ENCODE measurements at regions not wholly inside any gene's neighbourhood (a gene's known extent, or its start where the extent isn't known, plus 50 kb on each side); places are given as distances from the start of the nearest gene placed in this dataset.

DNA sequence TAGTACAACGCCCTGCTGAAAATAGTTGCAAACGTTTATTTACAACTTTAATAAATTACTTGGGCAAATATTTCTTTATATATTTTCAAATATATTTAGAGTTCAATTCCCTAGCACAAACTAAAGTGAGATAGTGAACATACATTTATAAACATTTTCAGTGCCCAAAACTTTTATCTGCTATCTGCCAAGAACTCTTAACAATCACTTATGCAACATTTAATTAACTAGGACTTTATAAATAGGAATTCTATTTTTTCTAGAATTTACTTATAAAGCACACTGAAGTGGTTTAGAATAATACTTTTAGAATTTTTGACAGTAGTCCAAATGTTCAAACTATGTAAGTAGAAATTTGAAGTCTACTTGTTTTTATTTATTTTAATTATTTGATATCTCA, 452.6 kb upstream of the RGS17 start:
- no peak for DNase-seq
- intact Hi-C loops (cut with DNase I), result no loop called here

DNA sequence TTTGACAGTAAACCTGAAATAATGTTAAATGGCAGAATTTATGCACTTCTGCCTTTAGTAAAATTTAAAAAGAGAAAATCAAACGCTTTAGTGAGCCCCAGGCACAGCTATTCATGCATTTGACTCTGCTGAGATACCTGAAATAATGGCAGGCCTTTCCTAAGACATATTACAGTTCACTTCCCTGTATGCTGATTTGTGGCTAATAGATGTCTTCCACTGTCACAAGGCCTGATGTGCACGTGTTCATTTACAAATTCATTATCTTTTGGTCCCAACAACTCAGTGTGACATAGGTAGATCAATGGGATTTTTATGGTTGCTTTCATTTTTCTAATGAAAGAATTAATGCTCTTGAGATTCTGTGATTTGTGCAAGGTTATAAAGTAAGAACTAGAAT, 449.7 kb upstream of the RGS17 start:
- no peak for DNase-seq
- intact Hi-C loops (cut with DNase I), result no loop called here

DNA sequence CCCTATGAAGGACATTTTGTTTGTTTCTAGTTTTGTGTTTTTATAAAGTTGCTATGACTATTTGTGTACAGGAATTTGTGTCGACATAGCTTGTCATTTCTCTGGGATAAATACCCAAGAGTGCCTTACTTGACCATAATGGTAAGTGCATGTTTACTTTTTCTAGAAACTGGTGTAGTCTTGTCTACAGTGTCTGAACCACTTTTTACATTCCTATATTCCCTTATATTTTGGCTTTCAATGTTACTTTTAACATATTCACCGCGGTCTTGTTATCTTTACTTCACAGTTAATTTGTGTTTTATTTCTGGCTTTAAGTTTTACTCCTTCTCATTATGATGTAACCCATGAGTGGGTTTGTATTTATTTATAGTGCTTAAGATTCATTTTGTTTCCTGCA, 444.4 kb upstream of the RGS17 start:
- no peak for DNase-seq
- intact Hi-C loops (cut with DNase I), result no loop called here

DNA sequence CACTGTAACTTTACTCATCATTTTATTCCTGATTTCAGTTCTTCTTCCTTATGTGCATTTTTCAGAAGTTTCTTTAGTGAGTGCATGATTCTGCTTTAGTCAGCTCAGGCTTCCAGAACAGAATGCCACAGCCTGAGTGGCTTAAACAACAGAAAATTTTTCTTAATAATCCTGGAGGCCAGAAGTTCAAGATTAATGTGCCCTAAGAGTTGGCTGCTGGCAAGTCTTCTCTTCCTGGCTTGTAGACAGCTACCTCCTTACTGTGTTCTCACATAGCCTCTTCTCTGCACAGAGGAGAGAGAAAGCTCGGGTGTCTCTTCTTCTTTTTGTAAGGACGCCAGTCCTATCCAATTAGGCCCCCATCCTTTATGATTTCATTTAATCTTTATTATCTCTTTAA, 443.1 kb upstream of the RGS17 start:
- DNase-seq, result no peak
- intact Hi-C loops (cut with DNase I), result no loop called here

DNA sequence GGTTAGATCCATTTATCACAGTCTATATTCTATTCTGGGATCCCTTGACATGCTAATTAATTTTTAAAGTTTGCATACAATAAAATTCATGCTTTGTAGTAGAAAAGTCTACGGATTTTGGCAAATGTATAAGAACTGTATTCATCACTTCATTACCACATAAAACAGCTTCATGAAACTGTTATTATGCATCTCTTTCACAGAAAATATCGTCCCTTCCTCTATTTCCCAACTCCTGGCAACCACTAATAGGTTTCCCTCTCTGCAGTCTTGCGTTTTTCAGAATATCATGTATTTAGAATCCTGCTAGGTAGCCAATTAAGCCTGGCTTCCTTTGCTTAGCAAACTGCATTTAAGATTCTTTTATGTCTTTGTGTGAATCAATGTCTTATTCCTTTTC, 441.3 kb upstream of the RGS17 start:
- no peak for DNase-seq
- intact Hi-C loops (cut with DNase I), result no loop called here

DNA sequence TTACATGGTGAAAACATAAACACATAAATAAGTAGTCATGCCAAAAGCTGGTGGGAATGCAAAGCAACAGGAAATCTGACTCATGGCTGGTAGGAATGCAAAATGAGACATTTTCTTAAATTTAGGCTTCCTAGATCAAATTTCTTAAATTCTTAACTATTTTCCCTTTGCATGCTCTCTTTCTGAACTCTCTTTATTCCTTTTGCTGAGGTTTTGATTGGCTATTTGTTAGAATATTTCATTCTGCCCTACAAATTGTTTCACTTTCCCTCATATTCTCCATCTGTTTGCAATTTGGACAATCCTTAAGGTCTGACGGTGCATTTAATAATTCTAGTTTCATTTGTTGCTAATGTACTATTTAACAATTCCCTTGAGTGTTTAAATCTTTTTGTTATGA, 437.5 kb upstream of the RGS17 start:
- intact Hi-C loops (cut with DNase I), result no loop called here
- DNase-seq, result no peak

DNA sequence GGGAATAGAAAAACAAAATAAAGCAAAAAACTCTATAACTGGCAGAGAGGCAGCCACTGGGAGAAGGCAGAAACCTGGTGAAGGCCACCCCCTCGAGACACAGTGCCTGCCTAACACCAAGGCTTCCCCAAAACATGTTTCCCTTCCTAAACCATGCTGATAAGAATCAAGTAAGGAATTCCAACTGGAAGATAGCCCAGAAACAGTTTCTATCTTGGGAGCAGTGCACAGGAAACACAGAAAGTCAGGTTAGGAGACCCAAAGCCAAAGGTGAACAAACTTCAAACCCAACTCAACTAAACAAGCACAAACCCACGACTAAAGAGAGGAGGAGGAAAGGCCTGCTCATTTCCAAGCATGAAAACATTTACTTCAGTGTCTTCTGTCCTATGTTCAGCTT, 433.7 kb upstream of the RGS17 start:
- intact Hi-C loops (cut with DNase I), result no loop called here
- DNase-seq, result no peak

DNA sequence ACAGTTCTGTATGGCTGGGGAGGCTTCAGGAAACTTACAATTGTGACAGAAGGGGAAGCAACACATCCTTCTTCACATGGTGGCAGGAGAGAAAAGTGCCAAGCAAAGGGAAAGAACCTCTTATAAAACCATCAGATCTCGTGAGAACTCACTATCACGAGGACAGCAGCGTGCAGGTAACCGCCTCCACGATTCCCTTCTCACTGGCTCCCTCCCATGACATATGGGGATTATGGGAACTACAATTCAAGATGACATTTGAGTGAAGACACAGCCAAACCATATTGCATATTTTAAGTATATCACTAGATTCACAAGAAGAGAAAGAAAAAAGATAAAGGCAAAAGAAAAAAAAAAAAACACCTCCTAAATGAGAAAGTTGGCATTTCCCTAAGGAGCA, 431.9 kb upstream of the RGS17 start:
- intact Hi-C loops (cut with DNase I), result no loop called here
- no peak for DNase-seq

DNA sequence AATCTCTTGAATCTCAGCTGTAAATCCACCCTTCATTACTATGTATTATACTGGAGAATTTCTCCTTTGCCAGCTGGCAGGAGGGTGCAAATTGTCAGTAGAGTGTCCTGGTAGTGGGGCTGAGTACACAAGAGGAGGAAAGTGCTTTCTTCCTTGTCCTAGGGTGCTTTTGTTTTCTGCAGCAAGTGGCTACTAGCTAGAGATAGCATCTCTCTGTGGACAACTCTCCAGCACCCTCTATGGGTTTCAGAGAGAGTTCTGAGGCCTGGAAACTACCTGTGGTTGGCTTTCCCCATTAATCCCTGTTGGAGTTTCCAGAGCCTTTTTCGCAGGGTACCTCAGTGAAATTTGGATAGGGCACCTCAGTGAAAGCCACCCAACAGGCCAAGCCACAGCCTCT, 422.5 kb upstream of the RGS17 start:
- no peak for DNase-seq
- intact Hi-C loops (cut with DNase I), result no loop called here

DNA sequence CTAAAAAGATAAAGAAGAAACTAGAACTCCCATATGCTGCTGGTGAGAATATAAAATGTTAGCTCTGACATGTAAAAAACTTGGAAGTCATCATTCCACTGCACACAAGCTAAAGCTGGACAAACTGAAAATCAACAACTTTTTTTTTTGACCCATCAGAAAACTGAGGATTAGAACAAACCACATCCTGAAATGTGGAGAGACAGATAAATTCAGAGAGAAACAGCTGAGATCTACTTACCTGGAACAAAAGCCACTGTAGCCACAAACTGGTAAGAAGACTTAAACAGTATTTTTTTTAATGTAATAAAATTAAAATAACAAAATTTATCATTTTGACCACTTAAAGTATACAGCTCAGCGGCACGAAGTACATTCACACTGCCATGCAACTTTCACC, 408.5 kb upstream of the RGS17 start:
- no peak for DNase-seq
- intact Hi-C loops (cut with DNase I), result no loop called here

DNA sequence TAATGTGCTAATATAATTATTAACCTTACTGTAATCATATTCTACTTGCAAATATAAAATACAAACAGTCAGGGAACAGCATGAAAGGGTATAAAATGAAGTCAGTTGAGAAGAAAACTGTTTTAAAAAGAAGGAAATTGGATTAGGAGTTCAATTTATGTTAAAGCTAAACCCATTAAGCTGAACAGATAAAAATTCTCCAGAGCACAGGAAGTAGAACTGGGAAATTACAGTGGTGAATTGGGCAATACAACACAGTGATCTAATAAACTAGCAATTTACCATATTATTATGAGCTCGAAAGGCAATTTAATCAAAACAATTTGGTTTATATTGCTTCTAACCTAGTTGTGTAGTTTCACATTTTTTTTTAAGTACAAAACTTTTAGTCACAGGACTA, 407.4 kb upstream of the RGS17 start:
- intact Hi-C loops (cut with DNase I), result no loop called here

DNA sequence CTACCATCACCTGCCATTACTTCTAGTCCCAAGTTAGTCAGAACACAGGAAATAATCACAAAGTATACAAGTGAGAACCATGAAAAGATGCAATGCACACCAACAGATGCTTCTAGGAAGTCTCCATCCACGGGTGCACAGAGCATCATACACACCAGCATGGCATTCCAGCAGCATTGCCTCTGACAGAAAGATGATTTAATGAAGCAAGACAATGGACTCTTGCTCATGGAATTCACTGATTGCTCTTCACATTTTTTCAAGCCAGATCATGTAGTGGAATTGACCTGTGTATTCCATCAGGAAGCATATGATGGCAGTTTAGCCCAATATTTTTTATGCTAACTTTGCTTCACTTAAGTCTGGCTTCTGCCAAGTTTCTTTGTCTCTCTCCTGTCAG, 406.3 kb upstream of the RGS17 start:
- no peak for DNase-seq
- intact Hi-C loops (cut with DNase I), result no loop called here

More for the DNA sequence above, 407.4 kb upstream of the RGS17 start:
- no peak for DNase-seq

DNA sequence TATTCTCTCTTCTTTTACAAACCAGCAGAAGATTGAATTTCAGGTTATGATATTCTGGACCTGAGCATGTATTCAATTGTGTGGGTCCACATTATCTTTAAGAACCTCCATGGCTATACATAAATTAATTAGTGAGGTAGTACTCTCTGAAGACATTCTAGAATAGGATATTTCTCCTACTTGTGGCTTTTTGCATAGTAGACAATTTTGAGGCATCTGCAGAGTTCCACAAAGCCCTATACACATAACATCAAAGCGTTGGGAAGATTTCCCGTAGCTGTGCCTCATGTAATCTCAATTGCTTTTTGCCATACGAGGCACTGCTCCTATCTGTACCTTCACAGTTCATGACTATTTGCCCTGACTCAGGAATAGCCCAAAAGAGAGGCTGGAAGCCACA, 395.4 kb upstream of the RGS17 start:
- DNase-seq, result no peak
- intact Hi-C loops (cut with DNase I), result no loop called here

DNA sequence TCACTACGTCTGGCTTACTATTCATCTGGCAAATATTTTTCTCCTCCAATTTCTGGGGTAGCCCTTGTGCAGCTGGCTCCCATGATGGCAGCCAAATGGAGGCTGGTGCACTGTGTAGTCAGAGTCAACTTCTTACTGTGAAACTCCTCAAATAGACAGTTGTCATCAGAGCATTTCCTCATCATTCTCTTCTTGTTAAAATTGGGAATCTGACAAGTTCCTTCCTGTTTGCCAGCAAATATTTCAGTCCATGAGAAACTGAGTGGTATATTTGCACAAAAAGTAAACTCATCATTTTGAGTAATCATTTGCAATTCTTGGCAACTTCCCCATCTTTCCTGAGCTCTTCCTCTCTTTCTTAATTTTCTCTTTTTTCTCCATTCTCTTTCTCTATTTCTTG, 394.9 kb upstream of the RGS17 start:
- intact Hi-C loops (cut with DNase I), result no loop called here
- peak in 1 of 10 donors; percentile 56 for DNase-seq

DNA sequence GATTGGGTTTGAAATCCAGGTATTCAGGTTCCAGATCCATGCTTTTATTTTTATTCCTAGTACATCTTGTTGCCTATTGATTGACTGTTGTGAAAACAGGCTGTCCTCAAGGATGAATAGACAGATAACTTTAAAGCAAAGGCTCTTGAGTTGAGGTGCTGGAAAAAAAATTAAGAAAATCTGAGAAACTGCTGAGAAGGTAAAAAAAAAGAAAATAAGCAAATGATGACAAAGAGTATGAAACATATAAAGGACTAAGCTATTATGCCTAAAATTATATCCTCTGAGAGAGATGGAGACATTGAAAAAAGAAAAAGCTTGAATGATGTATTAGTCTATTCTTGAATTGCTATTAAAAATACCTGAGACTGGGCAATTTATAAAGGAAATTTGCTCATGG, 392.3 kb upstream of the RGS17 start:
- intact Hi-C loops (cut with DNase I), result no loop called here

DNA sequence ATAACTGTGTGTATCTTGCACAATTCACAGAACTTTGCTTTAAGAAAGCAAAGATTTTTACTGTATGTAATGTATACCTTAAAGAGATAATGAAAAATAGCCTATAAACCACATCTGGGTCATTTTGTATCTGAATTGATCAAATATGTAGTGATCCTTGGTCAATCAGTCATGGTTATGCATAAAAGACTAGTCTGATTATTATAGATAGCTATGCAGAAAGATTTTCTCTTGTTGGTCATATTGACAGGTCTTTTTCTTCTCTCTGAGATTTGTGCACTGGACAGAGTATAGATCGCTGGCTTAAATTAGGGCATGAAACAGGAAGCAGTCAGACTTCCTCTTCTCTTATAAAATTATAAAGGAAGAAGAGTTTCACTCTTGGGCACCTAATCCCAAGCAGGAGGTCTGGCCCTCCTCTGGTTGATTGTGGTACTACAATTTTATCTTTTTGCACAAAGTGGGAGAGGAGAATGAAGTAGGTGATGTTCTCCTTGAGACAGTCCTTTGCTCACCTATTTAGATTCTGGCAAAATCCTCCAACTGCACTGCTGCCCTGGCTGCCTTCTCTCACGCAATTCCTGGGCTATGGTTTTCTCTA, 380.9 kb upstream of the RGS17 start:
- no peak for DNase-seq

More for the DNA sequence above, 392.3 kb upstream of the RGS17 start:
- DNase-seq, result no peak

DNA sequence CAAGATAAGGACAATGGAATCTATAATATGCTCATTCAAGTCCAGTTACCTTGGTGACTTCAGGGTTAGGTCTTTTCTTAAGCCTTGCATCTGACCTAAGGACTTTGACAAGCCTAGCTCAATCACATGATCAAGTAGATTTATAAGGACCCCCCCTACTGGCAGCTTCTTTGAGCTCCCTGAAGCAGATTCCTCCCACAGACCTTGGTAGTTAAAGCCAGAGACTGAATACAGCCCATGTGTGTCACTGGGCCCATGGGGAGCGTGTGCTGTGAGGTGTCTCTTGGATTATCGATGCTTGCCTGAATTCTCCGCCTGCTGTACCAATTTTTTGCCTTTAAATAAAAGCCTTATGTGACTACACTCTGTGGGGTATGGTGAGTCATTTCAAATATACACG, 372.7 kb upstream of the RGS17 start:
- no peak for DNase-seq
- intact Hi-C loops (cut with DNase I), result no loop called here

More for the DNA sequence above, 380.9 kb upstream of the RGS17 start:
- intact Hi-C loops (cut with DNase I), result loop anchor here (5.0 kb wide), 1 partner anchor 480 kb away; no protein-coding TSS in a partner anchor

DNA sequence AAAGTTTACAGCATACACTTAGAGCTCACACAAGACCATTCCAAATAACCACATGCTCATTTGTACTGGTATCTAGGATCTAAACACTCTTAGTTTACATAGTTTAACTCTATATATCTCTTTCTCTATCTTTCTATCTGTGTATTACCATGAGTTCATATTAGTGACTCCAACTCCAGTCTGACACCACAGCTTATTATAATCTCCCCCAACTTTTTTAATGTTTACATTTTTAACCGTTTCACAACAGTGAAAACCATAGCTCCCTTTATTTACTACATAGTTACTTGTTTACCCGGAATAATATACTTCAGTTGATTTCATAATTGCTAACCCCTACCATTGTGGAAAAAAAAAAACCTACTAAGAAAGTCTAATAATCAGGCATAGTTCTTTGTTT, 362.4 kb upstream of the RGS17 start:
- intact Hi-C loops (cut with DNase I), result no loop called here
- DNase-seq, result no peak

DNA sequence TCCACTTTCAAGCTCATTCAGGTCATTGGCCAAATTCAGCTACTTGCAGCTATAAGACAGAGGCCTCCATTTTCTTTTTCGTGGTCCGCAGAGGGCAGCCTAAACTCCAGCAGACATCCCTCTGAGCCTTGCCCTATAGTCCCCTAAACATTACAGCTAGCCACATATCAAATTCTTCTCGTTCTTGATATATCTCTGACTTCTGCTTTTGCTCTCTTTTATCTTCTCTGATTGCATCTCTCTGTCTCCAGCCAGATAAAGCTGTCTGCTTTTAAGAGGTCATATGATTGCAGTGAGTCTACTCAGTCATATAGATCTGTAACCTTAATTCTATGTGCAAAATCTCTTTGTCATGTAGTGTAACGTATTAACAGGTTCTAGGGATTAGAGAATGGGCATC, 358.4 kb upstream of the RGS17 start:
- intact Hi-C loops (cut with DNase I), result no loop called here
- no peak for DNase-seq

DNA sequence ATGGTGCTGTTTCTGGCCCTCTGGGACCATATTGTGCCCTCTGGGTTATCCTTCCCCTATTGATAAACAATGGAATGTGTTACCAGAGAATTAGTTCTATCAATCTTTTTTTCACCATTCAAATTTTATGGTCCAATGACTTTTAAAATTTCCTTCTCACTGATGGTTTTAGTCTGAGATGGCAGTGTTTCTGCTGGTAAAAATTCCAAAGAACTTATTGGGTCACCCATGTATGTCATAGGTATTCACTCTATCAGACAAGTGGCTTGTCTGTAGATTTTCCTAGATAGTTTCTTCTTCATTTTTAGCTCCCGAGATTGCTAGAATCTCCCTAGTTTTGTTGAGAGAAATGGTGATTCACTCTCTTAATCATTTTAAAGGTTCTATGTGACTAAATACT, 357.2 kb upstream of the RGS17 start:
- intact Hi-C loops (cut with DNase I), result no loop called here
- no peak for DNase-seq

DNA sequence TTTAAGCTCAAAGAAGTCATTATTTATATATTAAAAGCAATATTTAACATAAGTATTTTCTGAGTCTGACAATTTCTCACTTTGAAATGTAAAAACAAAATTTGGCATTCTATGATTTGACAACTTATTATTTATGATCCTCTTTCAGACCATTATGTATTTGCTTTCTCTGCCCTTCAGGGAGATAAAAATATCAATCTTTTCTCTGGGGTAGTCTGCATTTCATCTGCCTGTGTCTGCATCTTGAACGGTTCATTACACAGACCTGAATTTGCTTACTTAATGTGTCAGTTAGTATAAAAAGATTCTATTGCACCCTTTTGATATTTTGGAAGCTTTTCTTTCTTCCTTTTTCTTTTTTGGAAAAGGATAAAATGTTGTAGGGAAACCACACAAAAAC, 354.0 kb upstream of the RGS17 start:
- no peak for DNase-seq
- intact Hi-C loops (cut with DNase I), result no loop called here

DNA sequence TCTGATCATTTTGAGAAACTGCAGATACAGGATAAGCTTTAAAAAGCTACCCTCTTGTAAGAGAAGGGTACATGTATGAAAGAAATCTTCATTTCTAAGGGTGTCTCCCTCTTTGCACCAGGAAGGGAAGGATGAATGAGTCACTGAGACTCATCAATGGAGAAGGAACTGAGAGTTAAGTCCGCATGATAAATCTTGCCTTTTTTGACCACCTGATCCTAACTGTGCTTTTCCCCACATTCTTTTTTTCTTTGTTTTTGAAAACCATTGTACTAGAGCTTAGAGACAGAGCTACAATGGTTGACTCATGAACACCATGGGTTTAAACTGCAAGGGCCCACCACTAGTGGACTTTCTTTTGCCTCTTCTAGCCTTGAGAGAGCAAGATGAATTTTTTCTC, 353.0 kb upstream of the RGS17 start:
- intact Hi-C loops (cut with DNase I), result no loop called here

DNA sequence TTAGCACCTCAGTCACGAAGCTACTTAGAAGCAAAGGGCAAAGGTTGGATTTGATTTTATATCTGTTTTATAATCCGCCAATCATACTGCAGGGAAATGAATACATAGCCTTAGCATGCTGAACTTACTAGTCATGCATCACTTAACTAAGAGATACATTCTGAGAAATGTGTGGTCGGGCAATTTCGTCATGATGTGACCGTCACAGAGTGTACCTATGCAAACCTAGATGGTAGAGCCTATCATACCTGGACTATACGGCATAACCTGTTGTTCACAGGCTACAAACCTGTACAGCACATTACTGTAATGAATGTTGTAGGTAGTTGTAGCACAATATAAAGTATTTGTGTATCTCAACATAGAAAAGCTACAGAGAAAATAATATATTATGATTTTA, 345.2 kb upstream of the RGS17 start:
- DNase-seq, result no peak
- intact Hi-C loops (cut with DNase I), result no loop called here

More for the DNA sequence above, 353.0 kb upstream of the RGS17 start:
- no peak for DNase-seq
